GM23338 (cell line): ENCODE measurements at regions not wholly inside any gene's neighbourhood (a gene's known extent, or its start where the extent isn't known, plus 50 kb on each side); places are given as distances from the start of the nearest gene placed in this dataset.

Source experiments
- ATAC-seq: fragments of 200-7000 bp; cut with Tn5 transposase; 3 replicates; pipeline ENCODE4 v1.9.1; 2020
- DNase-seq: peaks from one replicate; pipeline ENCODE4 v3.0.0-alpha.2; 2015; ENCODE audit warnings: low spot score
- H2AFZ ChIP-seq: fragments of 200-600 bp; sonication (generic); 2 replicates; pipeline ENCODE4 v1.8.0; 2016; ENCODE audit warnings: antibody characterized with exemption, mild to moderate bottlenecking, moderate library complexity
- H3F3A ChIP-seq: fragments of 200-600 bp; sonication (generic); replicated peaks from 2 replicates; pipeline ENCODE4 v1.8.0; 2017; ENCODE audit warnings: antibody characterized with exemption, mixed run types, low read depth
- H3K27ac ChIP-seq: fragments of 200-600 bp; sonication (generic); 2 replicates; pipeline ENCODE4 v1.6.1; 2016; ENCODE audit warnings: low read depth
- H3K27me3 ChIP-seq: fragments of 200-600 bp; sonication (generic); 2 replicates; pipeline ENCODE4 v1.8.0; 2016; ENCODE audit warnings: mild to moderate bottlenecking, mixed run types, moderate library complexity; ENCODE audit not compliant: insufficient read depth
- H3K36me3 ChIP-seq: fragments of 200-600 bp; sonication (generic); 2 replicates; pipeline ENCODE4 v1.8.0; 2016; ENCODE audit warnings: mild to moderate bottlenecking; ENCODE audit not compliant: insufficient read depth
- H3K4me1 ChIP-seq: fragments of 200-600 bp; sonication (generic); 2 replicates; pipeline ENCODE4 v1.8.0; 2016; ENCODE audit warnings: mild to moderate bottlenecking, moderate library complexity; ENCODE audit not compliant: insufficient read depth
- H3K4me2 ChIP-seq: fragments of 200-600 bp; sonication (generic); 2 replicates; pipeline ENCODE4 v1.7.1; 2017; ENCODE audit warnings: mixed run types
- H3K4me3 ChIP-seq: fragments of 200-600 bp; sonication (generic); 2 replicates; pipeline ENCODE4 v1.6.1; 2016; ENCODE audit warnings: mixed run types
- H3K79me2 ChIP-seq: fragments of 200-600 bp; sonication (generic); replicated peaks from 2 replicates; pipeline ENCODE4 v1.8.0; 2017; ENCODE audit warnings: mild to moderate bottlenecking; ENCODE audit not compliant: insufficient read depth
- H3K9me2 ChIP-seq: fragments of 200-600 bp; sonication (generic); 2 replicates; pipeline ENCODE4 v1.8.0; 2017; ENCODE audit not compliant: insufficient read depth
- H4K20me1 ChIP-seq: fragments of 200-600 bp; sonication (generic); replicated peaks from 2 replicates; pipeline ENCODE4 v1.8.0; 2017; ENCODE audit warnings: mild to moderate bottlenecking; ENCODE audit not compliant: insufficient read depth
- H3K27ac Mint-ChIP-seq: 2 replicates; pipeline ENCODE4 v1.8.0; 2020; ENCODE audit warnings: inconsistent platforms, mild to moderate bottlenecking, moderate library complexity, mixed read lengths
- H3K27me3 Mint-ChIP-seq: 3 replicates; pipeline ENCODE4 v1.8.0; 2022; ENCODE audit warnings: low read depth, mild to moderate bottlenecking, moderate library complexity, mixed read lengths, inconsistent platforms; ENCODE audit not compliant: insufficient read depth, poor library complexity
- H3K36me3 Mint-ChIP-seq: 3 replicates; pipeline ENCODE4 v1.8.0; 2021; ENCODE audit warnings: low read depth, mild to moderate bottlenecking, inconsistent platforms, moderate library complexity, mixed read lengths
- H3K4me1 Mint-ChIP-seq: 3 replicates; pipeline ENCODE4 v1.8.0; 2020; ENCODE audit warnings: mild to moderate bottlenecking, inconsistent platforms, mixed read lengths
- H3K4me3 Mint-ChIP-seq: 3 replicates; pipeline ENCODE4 v1.8.0; 2021; ENCODE audit warnings: moderate library complexity, mild to moderate bottlenecking, inconsistent platforms, mixed read lengths
- H3K9me3 Mint-ChIP-seq: 3 replicates; pipeline ENCODE4 v1.8.0; 2020; ENCODE audit warnings: moderate library complexity, mild to moderate bottlenecking, inconsistent platforms, mixed read lengths
- CREB1 ChIP-seq: fragments of 250-450 bp; sonication (Bioruptor Pico); IDR thresholded peaks from 2 replicates; pipeline ENCODE4 v1.5.0; 2020; ENCODE audit warnings: low read depth, mild to moderate bottlenecking, moderate library complexity
- CTCF ChIP-seq, 2 experiments: fragments of 200-600 bp in 1 of 2; sonication (generic) in 1 of 2; conservative IDR thresholded peaks; 2 replicates each; pipeline versions ENCODE4 v1.5.1 to v1.6.1; 2016 to 2017; ENCODE audit warnings: antibody characterized with exemption in 2 of 2, low read depth in 2 of 2, mild to moderate bottlenecking in 2 of 2, moderate library complexity in 1 of 2
- ETS1 ChIP-seq: IDR thresholded peaks from 2 replicates; pipeline ENCODE4 v1.6.1; 2016; ENCODE audit warnings: antibody characterized with exemption
- EZH2 ChIP-seq: fragments of 200-600 bp; sonication (generic); IDR thresholded peaks from one replicate; pipeline ENCODE4 v1.8.0; 2017; ENCODE audit warnings: antibody characterized with exemption, mild to moderate bottlenecking, low read depth; ENCODE audit not compliant: unreplicated experiment
- EZH2phosphoT487 ChIP-seq: fragments of 200-600 bp; sonication (generic); IDR thresholded peaks from one replicate; pipeline ENCODE4 v1.8.1; 2018; ENCODE audit warnings: antibody characterized with exemption; ENCODE audit not compliant: unreplicated experiment
- JUNB ChIP-seq: IDR thresholded peaks from one replicate; pipeline ENCODE4 v1.6.1; 2016; ENCODE audit warnings: antibody characterized with exemption; ENCODE audit not compliant: unreplicated experiment
- NANOG ChIP-seq: IDR thresholded peaks from 2 replicates; pipeline ENCODE4 v1.6.1; 2016; ENCODE audit warnings: antibody characterized with exemption, borderline replicate concordance
- POLR2AphosphoS5 ChIP-seq: IDR thresholded peaks from 2 replicates; pipeline ENCODE4 v1.6.1; 2016; ENCODE audit warnings: antibody characterized with exemption, low read depth
- REST ChIP-seq: IDR thresholded peaks from one replicate; pipeline ENCODE4 v1.6.1; 2018; ENCODE audit warnings: antibody characterized with exemption; ENCODE audit not compliant: unreplicated experiment
- STAT1 ChIP-seq: IDR thresholded peaks from one replicate; pipeline ENCODE4 v1.6.1; 2016; ENCODE audit warnings: antibody characterized with exemption; ENCODE audit not compliant: unreplicated experiment
- ZNF114 ChIP-seq: fragments of 250-450 bp; sonication (Bioruptor Pico); IDR thresholded peaks from 2 replicates; pipeline ENCODE4 v1.5.0; 2020; ENCODE audit warnings: mild to moderate bottlenecking, moderate library complexity
- ZNF331 ChIP-seq: fragments of 250-450 bp; sonication (Bioruptor Pico); IDR thresholded peaks from 2 replicates; pipeline ENCODE4 v1.5.0; 2020; ENCODE audit warnings: low read depth, mild to moderate bottlenecking, moderate library complexity
- ZNF462 ChIP-seq: fragments of 250-450 bp; sonication (Bioruptor Pico); IDR thresholded peaks from 2 replicates; pipeline ENCODE4 v1.5.0; 2020; ENCODE audit warnings: mild to moderate bottlenecking, moderate library complexity

GRCh38 chr5:159713254-159713653 is 203.0 kb upstream of the ADRA1B start:
- Mint-ChIP-seq H3K4me3 (no peak overlapping the region), H3K27ac (no peak overlapping the region), H3K9me3 (peaks cover 7% of the 10 kb centered on the region; the same call in 2 of the 3 replicates), H3K36me3 (no peaks in the 10 kb centered on the region), H3K27me3 (peaks cover 3% of the 10 kb centered on the region), H3K4me1 (no peaks in the 10 kb centered on the region)
- Histone ChIP-seq H4K20me1 (no peaks in the 10 kb centered on the region), H3K79me2 (no peaks in the 10 kb centered on the region), H3K9me2 (no peaks in the 10 kb centered on the region; the same call in 1 of the 2 replicates), H3K36me3 (peaks cover 8% of the 10 kb centered on the region; the same call in 1 of the 2 replicates), H2AFZ (no peak overlapping the region), H3K4me3 (no peak overlapping the region), H3K27ac (no peak overlapping the region), H3K4me2 (no peak overlapping the region), H3K27me3 (no peaks in the 10 kb centered on the region), H3F3A (no peaks in the 10 kb centered on the region), H3K4me1 (no peaks in the 10 kb centered on the region)
- TF ChIP-seq POLR2AphosphoS5 (no peak), CREB1 (CRISPR knock-in tag) (no peak), ZNF114 (CRISPR knock-in tag) (no peak), JUNB (no peak), ZNF331 (CRISPR knock-in tag) (no peak), ETS1 (no peak), EZH2phosphoT487 (no peak), EZH2 (no peak), ZNF462 (CRISPR knock-in tag) (no peak), CTCF (conservative IDR thresholded peaks at IDR 0.05; ENCODE audit: low read depth in 2 of 2) (no peak), REST (no peak), STAT1 (no peak), NANOG (no peak)
- no peak for ATAC-seq
- DNase-seq, result no peak
